HAP-1 (cell line): ENCODE measurements at regions not wholly inside any gene's neighbourhood (a gene's known extent, or its start where the extent isn't known, plus 50 kb on each side); places are given as distances from the start of the nearest gene placed in this dataset.
"Not testable (repeated sequence)": the region's sequence is repeated elsewhere in the genome, so short reads cannot be mapped to it uniquely, and the experiment has no call there.

Source experiments
- DNase-seq, 2 experiments: peaks; one replicate each; pipeline ENCODE4 v3.0.0-alpha.2; 2016 to 2020; ENCODE audit warnings: low spot score in 2 of 2
- H3K27me3 ChIP-seq: fragments of 250-450 bp; sonication (Bioruptor Pico); 2 replicates; pipeline ENCODE4 v1.5.1; 2020; ENCODE audit warnings: low read depth, mild to moderate bottlenecking, moderate library complexity
- H3K36me3 ChIP-seq: fragments of 250-450 bp; sonication (Bioruptor Pico); replicated peaks from 2 replicates; pipeline ENCODE4 v1.5.1; 2020; ENCODE audit warnings: mild to moderate bottlenecking
- H3K4me1 ChIP-seq: fragments of 250-450 bp; sonication (Bioruptor Pico); 2 replicates; pipeline ENCODE4 v1.5.1; 2020; ENCODE audit warnings: mild to moderate bottlenecking
- H3K4me3 ChIP-seq: fragments of 250-450 bp; sonication (Bioruptor Pico); 2 replicates; pipeline ENCODE4 v1.5.1; 2020; ENCODE audit warnings: mild to moderate bottlenecking, moderate library complexity
- H3K9me3 ChIP-seq: fragments of 250-450 bp; sonication (Bioruptor Pico); 2 replicates; pipeline ENCODE4 v1.5.1; 2020; ENCODE audit warnings: mild to moderate bottlenecking, moderate library complexity
- in situ Hi-C: fragments of 300-500 bp; cut with MboI; formaldehyde crosslinking; loops from 3 replicates; pipeline ENCODE4 v1.14.3; 2020; ENCODE audit warnings: low sequenced_read_pairs, inconsistent platforms, mixed read lengths

DNA sequence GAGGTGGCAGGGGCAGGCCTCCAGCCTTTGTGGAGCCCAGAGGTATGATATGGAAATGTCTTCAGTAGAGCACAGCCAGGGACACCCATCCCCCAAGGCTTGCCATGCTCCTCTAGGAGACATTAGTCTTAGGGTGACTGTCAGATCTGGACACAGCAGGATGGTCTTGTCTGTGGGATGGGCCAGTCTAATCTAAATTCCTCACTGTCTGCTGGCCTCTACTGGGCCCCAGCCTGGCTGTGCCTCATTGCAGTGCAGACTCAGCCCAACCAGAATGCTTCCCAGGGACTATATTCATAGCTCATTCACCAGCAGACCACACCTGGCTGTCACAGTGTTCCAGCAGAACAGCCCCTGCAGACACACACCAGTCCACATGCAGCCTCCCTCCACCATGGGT, 129.5 kb upstream of the MRPS30 start:
- H3K9me3 ChIP-seq: no peaks in the 10 kb centered on the region
- no peak overlapping the region for H3K4me3 ChIP-seq
- H3K27me3 ChIP-seq: no peaks in the 10 kb centered on the region
- in situ Hi-C loops: no loop called here
- no peaks in the 10 kb centered on the region for H3K4me1 ChIP-seq
- no peaks in the 10 kb centered on the region for H3K36me3 ChIP-seq
- DNase-seq: no peak

DNA sequence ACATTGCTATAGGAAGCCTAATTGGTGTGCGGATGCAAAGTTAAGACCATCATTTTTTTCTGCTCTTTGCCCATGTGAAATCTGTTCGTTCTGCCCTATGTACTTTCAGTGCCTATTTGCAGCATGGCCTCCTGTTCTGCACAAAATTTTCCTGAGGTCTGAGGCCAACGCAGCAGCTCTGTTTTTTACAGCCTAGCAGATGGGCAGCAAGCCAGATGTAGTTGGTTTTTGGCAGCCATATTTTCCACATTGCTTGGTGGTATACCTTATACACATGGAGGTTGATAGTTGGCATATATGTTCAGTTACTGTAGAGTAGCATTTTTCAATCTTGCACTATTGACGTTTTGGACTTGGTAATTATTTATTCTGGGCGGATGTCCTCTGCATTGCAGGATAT, 133.5 kb upstream of the MRPS30 start:
- H3K9me3 ChIP-seq: no peaks in the 10 kb centered on the region
- H3K27me3 ChIP-seq: no peaks in the 10 kb centered on the region
- no peaks in the 10 kb centered on the region for H3K4me1 ChIP-seq
- DNase-seq: no peak
- in situ Hi-C loops: no loop called here
- H3K36me3 ChIP-seq: no peaks in the 10 kb centered on the region
- no peak overlapping the region for H3K4me3 ChIP-seq

DNA sequence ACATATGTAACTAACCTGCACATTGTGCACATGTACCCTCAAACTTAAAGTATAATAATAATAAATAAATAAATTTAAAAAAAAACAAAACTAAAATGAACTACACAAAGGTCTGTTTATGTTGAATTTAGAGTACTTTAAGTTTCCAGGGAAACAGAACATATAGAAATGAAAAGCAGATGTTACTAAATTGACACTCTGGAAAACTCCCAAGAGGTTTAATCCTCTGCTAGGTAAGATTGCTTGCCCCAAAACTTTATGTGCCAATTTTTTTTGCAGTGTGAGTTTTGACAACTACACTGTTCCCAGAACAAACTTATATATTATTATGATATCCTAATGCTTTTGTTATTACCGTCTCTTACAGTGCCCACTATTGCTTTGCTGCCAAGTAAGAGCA, 134.3 kb upstream of the MRPS30 start:
- no peaks in the 10 kb centered on the region for H3K9me3 ChIP-seq
- no peaks in the 10 kb centered on the region for H3K4me1 ChIP-seq
- in situ Hi-C loops: no loop called here
- no peak overlapping the region for H3K4me3 ChIP-seq
- no peak for DNase-seq
- no peaks in the 10 kb centered on the region for H3K27me3 ChIP-seq
- H3K36me3 ChIP-seq: no peaks in the 10 kb centered on the region

DNA sequence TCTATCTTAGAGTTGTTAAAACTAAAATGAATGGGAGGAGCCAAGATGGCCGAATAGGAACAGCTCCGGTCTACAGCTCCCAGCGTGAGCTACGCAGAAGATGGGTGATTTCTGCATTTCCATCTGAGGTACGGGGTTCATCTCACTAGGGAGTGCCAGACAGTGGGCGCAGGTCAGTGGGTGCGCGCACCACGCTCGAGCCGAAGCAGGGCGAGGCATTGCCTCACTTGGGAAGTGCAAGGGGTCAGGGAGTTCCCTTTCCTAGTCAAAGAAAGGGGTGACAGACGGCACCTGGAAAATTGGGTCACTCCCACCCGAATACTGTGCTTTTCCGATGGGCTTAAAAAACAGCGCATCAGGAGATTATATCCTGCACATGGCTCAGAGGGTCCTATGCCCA, 140.3 kb upstream of the MRPS30 start:
- H3K4me3 ChIP-seq, H3K27me3 ChIP-seq, DNase-seq, H3K4me1 ChIP-seq, H3K9me3 ChIP-seq, in situ Hi-C loops, H3K36me3 ChIP-seq: not testable (repeated sequence)

DNA sequence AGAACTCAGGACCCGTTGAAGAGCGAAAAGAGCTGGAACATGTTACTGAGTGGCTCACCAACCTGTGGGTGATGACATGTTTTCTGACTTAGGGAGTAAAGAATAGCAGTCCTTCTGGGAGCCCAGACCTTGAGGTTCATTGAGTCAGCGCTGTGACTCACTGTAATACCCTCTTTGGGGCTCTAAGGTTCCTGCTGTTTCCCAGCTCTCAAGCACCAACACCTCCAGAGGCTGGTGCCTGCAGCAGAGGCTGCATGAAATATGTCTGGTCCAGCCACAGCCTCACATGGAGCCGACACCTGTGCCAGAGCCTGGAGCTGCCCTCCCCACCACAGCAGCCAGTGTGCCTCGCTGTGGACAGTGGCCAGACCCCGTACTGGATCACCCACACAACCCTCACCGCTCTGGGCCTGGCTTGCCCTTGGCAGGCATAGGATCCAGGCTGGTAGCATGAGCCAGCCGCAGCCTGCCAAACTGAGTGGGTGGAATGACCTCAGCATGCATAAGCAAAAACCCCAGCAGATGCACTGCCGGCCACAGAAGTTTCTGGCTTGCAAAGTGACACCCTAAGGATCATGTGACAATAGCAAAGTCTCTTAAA, 143.5 kb upstream of the MRPS30 start:
- no peak for DNase-seq
- in situ Hi-C loops: no loop called here
- H3K9me3 ChIP-seq: no peaks in the 10 kb centered on the region

DNA sequence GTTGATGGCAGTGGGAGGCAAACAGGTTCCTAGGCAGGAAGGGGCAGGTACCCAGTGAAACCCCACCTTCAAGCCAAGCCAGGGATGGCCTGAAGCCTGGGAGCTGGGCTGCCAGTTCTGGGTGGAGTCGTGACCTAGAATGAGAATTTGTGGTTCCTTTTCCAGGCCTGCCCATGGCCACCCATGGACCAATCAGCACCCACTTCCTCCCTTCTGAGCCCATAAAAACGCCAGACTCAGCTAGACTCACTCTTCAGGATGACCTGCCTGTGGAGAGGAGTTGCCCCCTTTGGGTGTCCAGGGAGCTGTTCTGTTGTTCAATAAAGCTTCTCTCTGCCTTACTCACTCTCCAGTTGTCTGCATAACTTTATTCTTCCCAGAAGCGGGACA, 144.0 kb upstream of the MRPS30 start:
- Histone ChIP-seq H3K4me3 (no peak overlapping the region), H3K36me3 (no peaks in the 10 kb centered on the region), H3K4me1 (no peaks in the 10 kb centered on the region), H3K27me3 (no peaks in the 10 kb centered on the region), H3K9me3 (no peaks in the 10 kb centered on the region)
- no peak for DNase-seq
- in situ Hi-C loops: no loop called here

More for the DNA sequence above, 143.5 kb upstream of the MRPS30 start:
- no peaks in the 10 kb centered on the region for H3K4me1 ChIP-seq
- H3K4me3 ChIP-seq: no peak overlapping the region
- H3K27me3 ChIP-seq: no peaks in the 10 kb centered on the region
- H3K36me3 ChIP-seq: no peaks in the 10 kb centered on the region

DNA sequence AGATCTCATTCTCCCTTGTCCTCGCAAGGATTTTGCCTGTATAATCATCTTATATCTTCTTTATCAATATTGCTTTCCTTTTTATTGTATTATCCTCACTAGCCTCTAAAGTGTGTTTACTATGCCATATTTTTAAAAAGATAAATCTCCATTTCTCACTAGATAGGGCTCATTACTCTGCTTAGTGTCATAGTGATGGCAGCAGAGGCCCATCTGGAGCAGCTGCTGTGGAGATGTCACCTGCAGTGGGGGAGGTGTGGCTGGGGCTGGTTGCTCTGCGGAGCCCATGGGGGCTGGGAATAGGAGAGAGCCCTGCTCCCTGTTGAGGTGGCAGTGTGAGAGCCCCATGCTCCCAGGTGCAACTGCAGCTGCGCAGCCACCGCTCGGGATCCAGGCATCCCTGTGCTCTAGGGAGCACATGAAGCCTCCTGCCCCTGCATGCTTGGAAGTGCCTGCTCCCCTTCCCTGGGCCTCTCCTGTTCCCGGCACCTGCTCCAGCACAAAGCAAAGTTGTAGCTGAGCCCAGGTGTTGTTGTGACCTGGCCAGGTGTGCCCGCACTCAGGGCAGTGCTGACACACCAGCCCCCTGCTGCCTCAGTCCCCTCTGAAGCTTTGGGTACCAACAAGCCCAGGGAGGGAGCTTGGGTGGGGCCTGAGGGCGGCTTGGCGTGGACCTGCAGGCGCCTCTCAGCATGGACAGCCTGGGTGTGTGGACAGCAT, 144.6 kb upstream of the MRPS30 start:
- Histone ChIP-seq H3K36me3 (no peaks in the 10 kb centered on the region), H3K4me1 (no peaks in the 10 kb centered on the region), H3K9me3 (no peaks in the 10 kb centered on the region), H3K27me3 (no peaks in the 10 kb centered on the region), H3K4me3 (no peak overlapping the region)
- no peak for DNase-seq
- in situ Hi-C loops: no loop called here

DNA sequence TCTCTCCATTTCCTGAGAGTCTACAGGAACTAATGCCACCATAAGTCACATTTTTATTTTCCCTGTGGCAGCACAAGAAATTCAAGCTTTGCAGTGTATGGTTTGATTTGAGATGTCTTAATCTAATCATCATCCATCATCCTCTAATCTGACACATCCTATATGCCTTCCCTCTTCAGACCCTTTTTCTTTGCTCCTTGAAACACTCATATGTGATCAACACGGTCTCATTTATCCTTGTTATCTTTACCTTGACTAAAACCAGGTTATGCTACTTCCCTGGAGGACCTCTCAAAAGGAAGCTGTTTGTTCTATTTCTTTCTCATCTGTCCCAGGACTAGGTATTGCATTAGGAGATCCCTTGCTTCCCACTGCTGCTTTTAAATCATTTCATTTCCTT, 146.9 kb upstream of the MRPS30 start:
- in situ Hi-C loops: no loop called here
- H3K36me3 ChIP-seq: no peaks in the 10 kb centered on the region
- H3K27me3 ChIP-seq: no peaks in the 10 kb centered on the region
- H3K9me3 ChIP-seq: no peaks in the 10 kb centered on the region
- H3K4me3 ChIP-seq: no peak overlapping the region
- no peaks in the 10 kb centered on the region for H3K4me1 ChIP-seq
- no peak for DNase-seq

DNA sequence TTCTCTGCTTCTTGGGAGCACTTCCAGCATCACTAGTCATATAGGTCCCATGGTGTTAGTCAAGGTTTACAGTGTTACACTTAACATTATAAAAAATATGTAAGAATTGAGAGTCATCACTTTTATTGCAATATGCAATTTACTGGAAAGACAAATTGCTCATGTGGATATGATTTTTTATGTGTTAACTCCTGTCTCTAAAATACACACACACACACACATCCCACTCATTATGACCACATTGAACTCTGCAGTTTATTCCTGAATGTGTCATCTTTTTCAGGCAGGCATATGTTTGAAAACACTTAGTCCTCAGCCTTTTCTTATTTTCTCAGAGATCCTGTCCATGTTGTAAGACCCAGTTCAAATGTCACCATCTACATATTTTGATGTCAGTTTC, 148.5 kb upstream of the MRPS30 start:
- in situ Hi-C loops: no loop called here
- Histone ChIP-seq H3K4me3 (no peak overlapping the region), H3K27me3 (no peaks in the 10 kb centered on the region), H3K4me1 (no peaks in the 10 kb centered on the region), H3K36me3 (no peaks in the 10 kb centered on the region), H3K9me3 (no peaks in the 10 kb centered on the region; the same call in 1 of the 2 replicates)
- DNase-seq: no peak

DNA sequence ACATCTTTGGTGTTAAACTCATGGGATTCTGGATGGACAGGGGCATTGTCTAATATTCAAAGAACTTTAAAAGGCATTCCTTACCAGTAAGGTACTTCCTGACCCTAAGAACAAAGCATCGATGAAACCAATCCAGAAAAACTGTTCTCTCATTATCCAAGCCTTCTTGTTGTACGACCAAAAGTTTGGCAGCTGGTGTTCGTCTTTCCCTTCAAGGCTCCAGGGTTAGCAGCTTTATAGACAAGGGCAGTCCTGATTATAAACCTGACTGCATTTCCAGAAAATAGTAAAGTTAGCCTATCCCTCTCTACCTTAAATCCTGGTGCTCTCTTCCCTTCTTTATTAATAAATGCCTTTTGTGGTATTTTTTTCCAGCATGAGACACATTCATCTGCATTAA, 149.4 kb upstream of the MRPS30 start:
- no peak overlapping the region for H3K4me3 ChIP-seq
- no peaks in the 10 kb centered on the region for H3K27me3 ChIP-seq
- DNase-seq: no peak
- in situ Hi-C loops: no loop called here
- no peaks in the 10 kb centered on the region; the same call in 1 of the 2 replicates for H3K9me3 ChIP-seq
- H3K36me3 ChIP-seq: no peaks in the 10 kb centered on the region
- no peaks in the 10 kb centered on the region for H3K4me1 ChIP-seq

DNA sequence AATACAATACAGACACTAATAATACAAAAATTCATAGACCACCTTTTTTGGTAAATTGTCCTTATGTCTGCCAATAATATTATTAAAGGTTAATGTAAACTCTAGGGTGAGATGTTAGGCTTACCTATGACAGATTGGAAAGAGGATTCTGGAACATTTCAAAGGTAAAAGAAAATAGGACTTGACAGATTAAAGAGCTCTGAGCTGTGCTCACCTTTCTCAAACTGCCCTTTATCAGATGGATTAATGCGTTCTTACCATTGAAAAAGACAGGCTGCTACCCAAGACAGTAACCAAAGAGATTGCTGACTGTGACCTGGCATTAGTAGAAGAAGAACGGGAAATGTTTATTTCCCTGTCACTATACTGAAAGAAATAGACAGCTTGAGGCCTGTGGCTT, 156.1 kb upstream of the MRPS30 start:
- no peaks in the 10 kb centered on the region; the same call in 1 of the 2 replicates for H3K9me3 ChIP-seq
- no peak overlapping the region for H3K4me3 ChIP-seq
- no peak for DNase-seq
- no peaks in the 10 kb centered on the region for H3K27me3 ChIP-seq
- H3K4me1 ChIP-seq: peaks cover 3% of the 10 kb centered on the region; the same call in 1 of the 2 replicates
- no peaks in the 10 kb centered on the region for H3K36me3 ChIP-seq
- in situ Hi-C loops: no loop called here

DNA sequence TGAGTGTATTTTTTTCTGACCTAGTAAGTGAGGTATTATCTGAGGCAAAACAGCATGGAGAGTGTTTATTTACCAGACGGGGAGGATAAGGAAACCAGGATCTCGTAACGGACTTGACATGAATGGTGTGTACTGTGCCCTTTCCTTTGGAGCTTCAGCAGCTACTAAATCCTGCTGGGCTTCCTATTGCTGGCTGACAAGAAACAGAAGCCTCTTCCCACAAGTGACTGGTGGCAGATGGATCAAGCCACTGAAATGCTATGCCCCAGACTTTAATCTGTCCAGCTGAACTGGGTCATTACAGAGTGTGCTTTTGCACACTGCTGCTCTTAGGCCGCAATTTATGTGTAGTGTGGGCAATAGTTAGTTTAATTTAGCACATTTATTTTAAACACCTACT, 162.7 kb upstream of the MRPS30 start:
- H3K9me3 ChIP-seq: no peaks in the 10 kb centered on the region
- no peak overlapping the region for H3K4me3 ChIP-seq
- no peaks in the 10 kb centered on the region for H3K36me3 ChIP-seq
- no peaks in the 10 kb centered on the region for H3K4me1 ChIP-seq
- H3K27me3 ChIP-seq: no peaks in the 10 kb centered on the region
- no peak for DNase-seq
- in situ Hi-C loops: no loop called here

DNA sequence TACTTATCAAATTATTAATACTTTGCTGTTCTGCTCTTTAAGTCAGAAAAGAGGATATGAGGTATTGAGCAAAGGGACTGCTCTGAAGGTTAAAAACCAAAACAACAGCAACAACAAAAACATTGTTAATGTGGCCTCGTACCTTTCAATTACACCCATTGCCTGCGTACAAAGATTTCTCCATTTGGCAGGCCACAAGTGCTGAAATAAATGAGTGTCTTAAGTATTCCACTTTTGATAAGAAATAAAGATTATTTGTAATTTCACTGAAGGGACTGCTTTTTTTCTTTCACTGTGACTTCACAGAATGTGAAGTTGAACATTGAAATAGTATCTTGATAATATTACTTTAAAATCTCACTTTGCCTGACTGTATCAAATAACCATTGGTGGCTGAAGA, 163.2 kb upstream of the MRPS30 start:
- no peaks in the 10 kb centered on the region for H3K36me3 ChIP-seq
- no peaks in the 10 kb centered on the region for H3K4me1 ChIP-seq
- H3K9me3 ChIP-seq: no peaks in the 10 kb centered on the region
- no peak overlapping the region for H3K4me3 ChIP-seq
- H3K27me3 ChIP-seq: no peaks in the 10 kb centered on the region
- in situ Hi-C loops: no loop called here
- DNase-seq: no peak

DNA sequence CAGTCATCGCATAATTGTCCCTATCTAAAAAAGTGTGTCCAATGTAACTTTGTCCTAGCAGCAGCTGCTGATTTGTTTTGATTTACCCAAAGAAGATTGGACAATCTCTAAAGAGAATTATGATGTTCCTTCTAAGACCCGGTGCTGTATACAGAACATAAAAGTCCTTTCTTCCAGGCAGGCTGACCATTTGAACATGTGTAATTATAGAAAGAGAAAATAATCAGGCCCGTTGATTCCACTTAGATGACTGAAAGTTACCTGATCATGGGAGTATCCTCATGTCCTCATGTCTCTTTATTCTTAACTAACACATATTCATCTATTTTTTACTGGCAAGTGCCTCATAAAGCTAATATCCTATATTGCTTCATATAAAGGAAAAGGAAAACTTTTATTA, 164.1 kb upstream of the MRPS30 start:
- H3K27me3 ChIP-seq: no peaks in the 10 kb centered on the region
- in situ Hi-C loops: no loop called here
- H3K9me3 ChIP-seq: no peaks in the 10 kb centered on the region
- no peaks in the 10 kb centered on the region for H3K4me1 ChIP-seq
- H3K36me3 ChIP-seq: no peaks in the 10 kb centered on the region
- no peak overlapping the region for H3K4me3 ChIP-seq
- no peak for DNase-seq

DNA sequence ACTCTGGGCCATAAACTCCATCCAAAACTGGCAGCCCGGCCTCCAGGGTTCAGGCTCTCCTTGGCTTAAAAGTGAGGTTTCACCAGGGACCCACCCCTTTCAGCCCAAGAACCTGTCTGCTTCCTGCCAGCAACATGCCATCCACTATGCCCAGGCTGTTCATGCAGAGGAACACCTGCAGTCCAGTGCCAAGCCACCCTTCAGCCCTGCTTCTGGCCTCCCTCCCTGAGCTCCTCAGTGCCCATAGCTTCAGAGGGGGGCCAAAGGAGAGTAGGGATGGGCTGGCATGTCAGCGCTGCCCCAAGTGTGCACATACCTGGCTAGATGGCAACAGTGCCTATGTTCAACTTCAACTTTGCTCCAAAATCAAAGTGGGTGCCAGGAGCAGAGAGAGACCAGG, 166.9 kb upstream of the MRPS30 start:
- in situ Hi-C loops: no loop called here
- no peaks in the 10 kb centered on the region for H3K9me3 ChIP-seq
- no peaks in the 10 kb centered on the region for H3K4me1 ChIP-seq
- no peaks in the 10 kb centered on the region; the same call in 1 of the 2 replicates for H3K27me3 ChIP-seq
- no peak overlapping the region for H3K4me3 ChIP-seq
- H3K36me3 ChIP-seq: no peaks in the 10 kb centered on the region
- no peak for DNase-seq
